ENCODE measurements at regions not wholly inside any gene's neighbourhood (a gene's known extent, or its start where the extent isn't known, plus 50 kb on each side); places are given as distances from the start of the nearest gene placed in this dataset.
"Not testable (repeated sequence)": the region's sequence is repeated elsewhere in the genome, so short reads cannot be mapped to it uniquely, and the experiment has no call there.

DNA sequence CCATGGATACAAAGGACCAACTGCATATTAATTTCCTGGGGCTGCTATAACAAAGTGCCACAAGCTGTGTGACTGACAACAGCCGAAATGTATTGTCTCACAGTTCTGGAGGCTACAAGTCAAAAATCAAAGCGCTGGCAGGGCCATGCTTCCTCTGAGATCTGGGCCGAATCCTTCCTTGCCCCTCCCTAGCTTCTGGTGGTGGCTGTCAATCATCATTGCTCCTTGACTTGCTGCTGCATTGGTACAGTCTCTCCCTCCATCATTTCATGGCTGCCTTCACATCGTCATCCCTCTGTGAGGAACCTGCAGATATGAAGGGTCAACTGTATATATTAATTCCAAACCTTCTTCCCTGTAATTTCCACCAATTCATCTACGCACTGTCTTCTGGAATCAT lies 118.3 kb downstream of the EXOC5 start:
- H3K4me3 ChIP-seq (ENCODE audit: low read depth, low read length) = no peak overlapping the region
- TF ChIP-seq MYC (IDR thresholded peaks at IDR 0.05; ENCODE audit: low read depth, low read length) = no peak

DNA sequence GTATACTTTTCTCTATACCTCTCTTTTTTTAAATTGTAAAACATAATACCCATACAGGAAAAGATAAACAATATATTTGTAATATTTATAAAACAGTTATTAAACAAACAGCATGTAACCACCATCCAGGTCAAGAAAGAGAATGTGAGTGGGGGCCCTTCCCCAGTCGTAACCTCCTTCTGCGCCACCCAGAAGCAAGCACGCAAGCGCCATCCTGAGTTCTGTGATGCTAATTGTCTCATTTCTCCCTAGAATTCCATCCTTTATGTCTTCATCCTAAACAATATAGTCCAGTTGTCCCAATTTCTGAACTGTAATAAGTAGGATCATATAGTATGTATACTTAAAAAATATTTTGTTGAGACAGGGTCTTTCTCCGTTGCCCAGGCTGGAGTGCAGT lies 129.5 kb downstream of the EXOC5 start:
- TF ChIP-seq, protein P1, sequence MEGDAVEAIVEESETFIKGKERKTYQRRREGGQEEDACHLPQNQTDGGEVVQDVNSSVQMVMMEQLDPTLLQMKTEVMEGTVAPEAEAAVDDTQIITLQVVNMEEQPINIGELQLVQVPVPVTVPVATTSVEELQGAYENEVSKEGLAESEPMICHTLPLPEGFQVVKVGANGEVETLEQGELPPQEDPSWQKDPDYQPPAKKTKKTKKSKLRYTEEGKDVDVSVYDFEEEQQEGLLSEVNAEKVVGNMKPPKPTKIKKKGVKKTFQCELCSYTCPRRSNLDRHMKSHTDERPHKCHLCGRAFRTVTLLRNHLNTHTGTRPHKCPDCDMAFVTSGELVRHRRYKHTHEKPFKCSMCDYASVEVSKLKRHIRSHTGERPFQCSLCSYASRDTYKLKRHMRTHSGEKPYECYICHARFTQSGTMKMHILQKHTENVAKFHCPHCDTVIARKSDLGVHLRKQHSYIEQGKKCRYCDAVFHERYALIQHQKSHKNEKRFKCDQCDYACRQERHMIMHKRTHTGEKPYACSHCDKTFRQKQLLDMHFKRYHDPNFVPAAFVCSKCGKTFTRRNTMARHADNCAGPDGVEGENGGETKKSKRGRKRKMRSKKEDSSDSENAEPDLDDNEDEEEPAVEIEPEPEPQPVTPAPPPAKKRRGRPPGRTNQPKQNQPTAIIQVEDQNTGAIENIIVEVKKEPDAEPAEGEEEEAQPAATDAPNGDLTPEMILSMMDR (IDR thresholded peaks at IDR 0.05; ENCODE audit: low read depth, low read length) = no peak
- TF ChIP-seq MYC (IDR thresholded peaks at IDR 0.05; ENCODE audit: low read depth, low read length) (no peak), POLR2A (IDR thresholded peaks at IDR 0.05; ENCODE audit: extremely low read depth, insufficient read length) (no peak)
- TF ChIP-seq, protein P2, sequence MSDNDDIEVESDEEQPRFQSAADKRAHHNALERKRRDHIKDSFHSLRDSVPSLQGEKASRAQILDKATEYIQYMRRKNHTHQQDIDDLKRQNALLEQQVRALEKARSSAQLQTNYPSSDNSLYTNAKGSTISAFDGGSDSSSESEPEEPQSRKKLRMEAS (IDR thresholded peaks at IDR 0.05; ENCODE audit: low read depth, low read length) = no peak
- DNase-seq (ENCODE audit: low read depth) = no peak

More for the DNA sequence above, 118.3 kb downstream of the EXOC5 start:
- DNase-seq (ENCODE audit: low read depth) = no peak

DNA sequence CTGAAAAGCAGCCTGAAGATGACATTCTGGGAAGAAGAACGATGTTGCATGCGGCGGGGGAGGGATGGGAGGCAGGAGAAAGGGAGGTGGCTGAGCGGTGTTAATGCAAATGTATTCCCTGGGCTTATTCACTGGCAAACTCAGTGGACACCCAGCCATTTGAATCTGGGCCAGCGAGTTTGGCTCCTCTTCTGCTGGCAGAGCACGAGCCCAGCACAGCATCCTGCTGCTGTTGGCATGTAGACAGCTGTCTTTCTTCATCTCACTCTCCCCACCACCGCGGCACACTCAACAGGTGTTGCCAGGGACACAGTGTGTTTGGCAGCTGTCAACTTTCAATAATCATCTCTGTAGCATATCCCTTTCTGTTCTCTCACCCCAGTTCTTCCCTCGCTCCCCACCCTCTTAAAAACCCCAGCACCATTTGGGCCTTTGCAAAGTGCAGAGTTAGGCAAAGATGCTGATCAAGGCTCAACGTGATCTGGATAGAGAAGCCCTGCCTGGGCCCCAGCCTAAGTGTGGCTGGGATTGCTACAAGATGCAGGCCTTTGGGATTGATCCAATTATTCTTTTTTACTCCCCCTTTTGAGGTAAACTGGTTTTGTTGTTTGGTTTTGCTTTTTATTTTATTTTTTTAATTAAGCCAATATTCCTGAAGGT lies 131.9 kb downstream of the EXOC5 start:
- no peak for DNase-seq (ENCODE audit: low read depth)
- H3K4me3 ChIP-seq (ENCODE audit: low read depth, low read length) = no peak overlapping the region
- TF ChIP-seq, protein P2 (IDR thresholded peaks at IDR 0.05; ENCODE audit: low read depth, low read length) = no peak
- TF ChIP-seq MYC (IDR thresholded peaks at IDR 0.05; ENCODE audit: low read depth, low read length) (no peak), POLR2A (IDR thresholded peaks at IDR 0.05; ENCODE audit: extremely low read depth, insufficient read length) (no peak)
- TF ChIP-seq, protein P1 (IDR thresholded peaks at IDR 0.05; ENCODE audit: low read depth, low read length) = no peak

More for the DNA sequence above, 129.5 kb downstream of the EXOC5 start:
- no peak overlapping the region for H3K4me3 ChIP-seq (ENCODE audit: low read depth, low read length)

DNA sequence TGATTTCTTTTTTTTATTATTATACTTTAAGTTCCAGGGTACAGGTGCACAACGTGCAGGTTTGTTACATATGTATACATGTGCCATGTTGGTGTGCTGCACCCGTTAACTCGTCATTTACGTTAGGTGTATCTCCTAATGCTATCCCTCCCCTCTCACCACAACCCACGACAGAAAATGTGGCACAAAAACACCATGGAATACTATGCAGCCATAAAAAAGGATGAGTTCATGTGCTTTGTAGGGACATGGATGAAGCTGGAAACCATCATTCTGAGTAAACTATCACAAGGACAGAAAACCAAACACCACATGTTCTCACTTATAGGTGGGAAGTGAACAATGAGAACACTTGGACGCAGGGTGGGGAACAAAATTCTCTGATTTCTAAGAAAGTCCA lies 140.9 kb downstream of the EXOC5 start:
- not testable (repeated sequence) for DNase-seq (ENCODE audit: low read depth); H3K4me3 ChIP-seq (ENCODE audit: low read depth, low read length)

DNA sequence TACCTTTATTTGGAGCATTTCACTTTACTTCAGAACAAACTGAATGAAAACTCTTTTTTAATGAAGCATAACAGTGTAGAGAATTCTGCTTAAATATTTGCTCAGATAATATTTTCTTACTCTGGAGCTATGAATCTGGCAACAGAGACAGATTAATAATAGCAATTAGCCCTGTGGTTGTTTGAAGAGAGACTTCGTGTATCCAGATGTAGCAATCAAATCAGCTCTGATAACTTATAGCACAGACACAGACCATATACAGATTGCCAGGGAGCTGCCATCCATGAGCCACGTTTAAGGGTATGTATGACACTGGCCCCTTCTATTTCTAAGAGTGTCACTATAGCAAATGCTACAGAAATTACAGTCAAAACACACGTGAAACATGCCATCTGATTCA lies 146.6 kb downstream of the EXOC5 start:
- DNase-seq (ENCODE audit: low read depth) = no peak
- no peak for TF ChIP-seq POLR2A (IDR thresholded peaks at IDR 0.05; ENCODE audit: extremely low read depth, insufficient read length)
- TF ChIP-seq, protein P2 (IDR thresholded peaks at IDR 0.05; ENCODE audit: low read depth, low read length) = no peak
- no peak overlapping the region for H3K4me3 ChIP-seq (ENCODE audit: low read depth, low read length)

DNA sequence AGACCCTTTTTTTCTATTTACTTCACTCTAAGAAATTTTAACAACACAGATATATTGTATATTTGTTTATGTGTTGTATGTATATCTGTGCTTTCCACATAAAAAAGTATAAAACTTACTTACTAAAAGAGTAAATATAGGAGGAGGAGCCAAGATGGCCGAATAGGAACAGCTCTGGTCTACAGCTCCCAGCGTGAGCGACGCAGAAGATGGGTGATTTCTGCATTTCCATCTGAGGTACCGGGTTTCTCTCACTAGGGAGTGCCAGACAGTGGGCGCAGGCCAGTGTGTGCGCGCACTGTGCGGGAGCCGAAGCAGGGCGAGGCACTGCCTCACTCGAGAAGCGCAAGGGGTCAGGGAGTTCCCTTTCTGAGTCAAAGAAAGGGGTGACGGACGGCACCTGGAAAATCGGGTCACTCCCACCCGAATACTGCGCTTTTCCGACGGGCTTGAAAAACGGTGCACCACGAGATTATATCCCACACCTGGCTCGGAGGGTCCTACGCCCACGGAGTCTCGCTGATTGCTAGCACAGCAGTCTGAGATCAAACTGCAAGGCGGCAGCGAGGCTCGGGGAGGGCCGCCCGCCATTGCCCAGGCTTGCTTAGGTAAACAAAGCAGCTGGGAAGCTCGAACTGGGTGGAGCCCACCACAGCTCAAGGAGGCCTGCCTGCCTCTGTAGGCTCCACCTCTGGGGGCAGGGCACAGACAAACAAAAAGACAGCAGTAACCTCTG lies 156.5 kb downstream of the EXOC5 start:
- DNase-seq (ENCODE audit: low read depth); H3K4me3 ChIP-seq (ENCODE audit: low read depth, low read length): not testable (repeated sequence)

DNA sequence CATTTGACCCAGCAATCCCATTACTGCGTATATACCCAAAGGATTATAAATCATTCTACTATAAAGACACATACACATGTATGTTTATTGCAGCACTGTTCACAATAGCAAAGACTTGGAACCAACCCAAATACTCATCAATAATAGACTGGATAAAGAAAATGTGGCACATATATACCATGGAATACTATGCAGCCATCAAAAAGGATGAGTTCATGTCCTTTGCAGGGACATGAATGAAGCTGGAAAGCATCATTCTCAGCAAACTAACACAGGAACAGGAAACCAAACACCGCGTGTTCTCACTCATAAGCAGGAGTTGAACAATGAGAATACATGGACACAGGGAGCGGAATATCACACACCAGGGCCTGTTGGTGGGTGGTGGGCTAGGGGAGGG lies 158.3 kb downstream of the EXOC5 start:
- DNase-seq (ENCODE audit: low read depth); H3K4me3 ChIP-seq (ENCODE audit: low read depth, low read length): not testable (repeated sequence)

DNA sequence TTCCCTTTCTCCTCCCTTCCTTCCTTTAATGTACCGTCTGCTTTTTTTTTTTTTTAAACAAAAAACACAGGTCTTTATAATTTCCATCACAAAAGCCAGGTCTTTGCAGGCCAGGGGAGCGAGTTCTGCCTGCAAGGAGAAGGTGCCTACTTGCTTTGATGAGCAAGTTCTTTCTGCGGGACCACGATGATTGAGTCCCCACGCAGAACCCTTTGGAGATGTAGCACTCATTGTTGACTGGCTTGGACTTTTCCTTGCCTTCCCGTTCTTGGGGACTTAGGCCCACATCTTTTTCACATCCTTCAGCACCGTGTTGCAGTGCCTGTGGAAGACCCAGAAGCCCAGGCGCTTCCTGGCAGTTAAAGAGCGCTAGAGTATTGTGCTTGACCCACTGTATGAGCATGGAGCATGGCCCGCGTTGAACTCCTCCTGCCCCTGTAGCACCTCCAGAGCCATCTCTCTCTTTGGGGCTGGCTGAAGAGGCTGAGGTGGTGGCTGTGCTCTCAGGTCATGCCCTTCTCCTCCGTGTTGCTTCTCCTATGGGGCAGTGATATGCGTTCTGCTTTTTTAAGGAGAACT lies 177.6 kb downstream of the EXOC5 start:
- no peak overlapping the region for H3K4me3 ChIP-seq (ENCODE audit: low read depth, low read length)
- TF ChIP-seq MYC (IDR thresholded peaks at IDR 0.05; ENCODE audit: low read depth, low read length) (no peak), POLR2A (IDR thresholded peaks at IDR 0.05; ENCODE audit: extremely low read depth, insufficient read length) (no peak)
- TF ChIP-seq, protein P2 (IDR thresholded peaks at IDR 0.05; ENCODE audit: low read depth, low read length) = no peak
- TF ChIP-seq, protein P1 (IDR thresholded peaks at IDR 0.05; ENCODE audit: low read depth, low read length) = no peak
- no peak for DNase-seq (ENCODE audit: low read depth)
